MM.1S (cell line): ENCODE measurements at regions not wholly inside any gene's neighbourhood (a gene's known extent, or its start where the extent isn't known, plus 50 kb on each side); places are given as distances from the start of the nearest gene placed in this dataset.

Source experiments
- CTCF ChIP-seq: fragments of 300-600 bp; sonication (generic); IDR thresholded peaks from 2 replicates; pipeline ENCODE4 v1.5.1; 2016; ENCODE audit warnings: antibody characterized with exemption, low read length, mixed read lengths
- EZH2 ChIP-seq: fragments of 300-600 bp; sonication (generic); optimal IDR thresholded peaks from 2 replicates; pipeline ENCODE3; 2017; ENCODE audit warnings: low read depth, mild to moderate bottlenecking, antibody characterized with exemption, low read length, mixed read lengths

GRCh38 chr4:187732524-187732923 lies 263.0 kb upstream of the ZFP42 start:
- TF ChIP-seq CTCF (no peak), EZH2 (no peak)
